A549 (cell line): ENCODE measurements at regions not wholly inside any gene's neighbourhood (a gene's known extent, or its start where the extent isn't known, plus 50 kb on each side); places are given as distances from the start of the nearest gene placed in this dataset.

Experiments used
- CTCF ChIP-seq: fragments of >200 bp; sonication (Bioruptor Twin); formaldehyde crosslinking; IDR thresholded peaks from 3 replicates; pipeline ENCODE4 v1.5.1; 2016
- GATA3 ChIP-seq: IDR thresholded peaks from 2 replicates; pipeline ENCODE4 v1.6.1; 2012; ENCODE audit warnings: borderline replicate concordance
- MAX ChIP-seq: IDR thresholded peaks from 2 replicates; pipeline ENCODE4 v1.6.1; 2012
- POLR2A ChIP-seq: IDR thresholded peaks from 2 replicates; pipeline ENCODE4 v1.6.1; 2012; ENCODE audit warnings: mild to moderate bottlenecking, low read length
- RAD21 ChIP-seq, 2 experiments: fragments of >200 bp in 1 of 2; sonication (Bioruptor Twin) in 1 of 2; formaldehyde crosslinking in 1 of 2; IDR thresholded peaks in 1 of 2; conservative IDR thresholded peaks in 1 of 2; 2 replicates in 1 of 2; 3 replicates in 1 of 2; pipeline ENCODE4 v1.6.1; 2012 to 2018; ENCODE audit warnings: inconsistent platforms in 1 of 2
- RFX5 ChIP-seq: fragments of 450-650 bp; IDR thresholded peaks from 2 replicates; pipeline ENCODE4 v1.7.1; 2014; ENCODE audit warnings: antibody characterized with exemption, mild to moderate bottlenecking, moderate library complexity
- ZNF302 ChIP-seq: fragments of 250-450 bp; sonication (Bioruptor Pico); IDR thresholded peaks from 2 replicates; pipeline ENCODE4 v1.9.0; 2021; ENCODE audit warnings: inconsistent platforms, mild to moderate bottlenecking, moderate library complexity
- TF ChIP-seq, protein P1 (sequence below): fragments of 250-450 bp; sonication (Bioruptor Pico); IDR thresholded peaks from 2 replicates; pipeline ENCODE4 v1.5.0; 2020; ENCODE audit warnings: low read depth, mild to moderate bottlenecking, moderate library complexity
- TF ChIP-seq, protein P2 (sequence below): fragments of 150-350 bp; IDR thresholded peaks from 2 replicates; pipeline ENCODE4 v1.6.1; 2014; ENCODE audit warnings: low read depth, mild to moderate bottlenecking, low read length
- TF ChIP-seq, protein P3 (sequence below): IDR thresholded peaks from 2 replicates; pipeline ENCODE4 v1.6.1; 2012; ENCODE audit warnings: low read depth, borderline replicate concordance

GRCh38 chr5:167968837-167969236 lies 322.6 kb upstream of the WWC1 start:
- TF ChIP-seq POLR2A, result no peak
- no peak for TF ChIP-seq RAD21 (conservative IDR thresholded peaks at IDR 0.05 in 1 of 2, IDR thresholded peaks at IDR 0.05 in 1 of 2)
- TF ChIP-seq, protein P1, sequence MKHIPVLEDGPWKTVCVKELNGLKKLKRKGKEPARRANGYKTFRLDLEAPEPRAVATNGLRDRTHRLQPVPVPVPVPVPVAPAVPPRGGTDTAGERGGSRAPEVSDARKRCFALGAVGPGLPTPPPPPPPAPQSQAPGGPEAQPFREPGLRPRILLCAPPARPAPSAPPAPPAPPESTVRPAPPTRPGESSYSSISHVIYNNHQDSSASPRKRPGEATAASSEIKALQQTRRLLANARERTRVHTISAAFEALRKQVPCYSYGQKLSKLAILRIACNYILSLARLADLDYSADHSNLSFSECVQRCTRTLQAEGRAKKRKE (CRISPR knock-in tag), result no peak
- TF ChIP-seq CTCF, result no peak
- TF ChIP-seq RFX5, result no peak
- TF ChIP-seq, protein P2, sequence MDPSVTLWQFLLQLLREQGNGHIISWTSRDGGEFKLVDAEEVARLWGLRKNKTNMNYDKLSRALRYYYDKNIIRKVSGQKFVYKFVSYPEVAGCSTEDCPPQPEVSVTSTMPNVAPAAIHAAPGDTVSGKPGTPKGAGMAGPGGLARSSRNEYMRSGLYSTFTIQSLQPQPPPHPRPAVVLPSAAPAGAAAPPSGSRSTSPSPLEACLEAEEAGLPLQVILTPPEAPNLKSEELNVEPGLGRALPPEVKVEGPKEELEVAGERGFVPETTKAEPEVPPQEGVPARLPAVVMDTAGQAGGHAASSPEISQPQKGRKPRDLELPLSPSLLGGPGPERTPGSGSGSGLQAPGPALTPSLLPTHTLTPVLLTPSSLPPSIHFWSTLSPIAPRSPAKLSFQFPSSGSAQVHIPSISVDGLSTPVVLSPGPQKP, result no peak
- TF ChIP-seq, protein P3, sequence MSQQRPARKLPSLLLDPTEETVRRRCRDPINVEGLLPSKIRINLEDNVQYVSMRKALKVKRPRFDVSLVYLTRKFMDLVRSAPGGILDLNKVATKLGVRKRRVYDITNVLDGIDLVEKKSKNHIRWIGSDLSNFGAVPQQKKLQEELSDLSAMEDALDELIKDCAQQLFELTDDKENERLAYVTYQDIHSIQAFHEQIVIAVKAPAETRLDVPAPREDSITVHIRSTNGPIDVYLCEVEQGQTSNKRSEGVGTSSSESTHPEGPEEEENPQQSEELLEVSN, result no peak
- no peak for TF ChIP-seq MAX
- no peak for TF ChIP-seq GATA3
- TF ChIP-seq ZNF302, result no peak
